ENCODE measurements at regions not wholly inside any gene's neighbourhood (a gene's known extent, or its start where the extent isn't known, plus 50 kb on each side); places are given as distances from the start of the nearest gene placed in this dataset.

GRCh38 chr4:119695216-119695615, 66.6 kb upstream of the PDE5A start:
- H3K27me3 ChIP-seq: no peaks in the 10 kb centered on the region
- no peak for TF ChIP-seq CTCF (IDR thresholded peaks at IDR 0.05; ENCODE audit: low read depth, low read length)
- H3K36me3 ChIP-seq: no peaks in the 10 kb centered on the region
- no peaks in the 10 kb centered on the region; the same call in 1 of the 2 replicates for H3K9me3 ChIP-seq
- no peak for DNase-seq
- no peaks in the 10 kb centered on the region for H3K4me1 ChIP-seq
- H3K4me3 ChIP-seq (ENCODE audit: low read depth, low read length): no peak overlapping the region

- H3K27me3 ChIP-seq: no peaks in the 10 kb centered on the region
- DNase-seq: no peak
- H3K9me3 ChIP-seq: no peaks in the 10 kb centered on the region; the same call in 1 of the 2 replicates
- no peak overlapping the region for H3K4me3 ChIP-seq (ENCODE audit: low read depth, low read length)
- TF ChIP-seq CTCF (IDR thresholded peaks at IDR 0.05; ENCODE audit: low read depth, low read length): no peak
- no peaks in the 10 kb centered on the region for H3K36me3 ChIP-seq
- no peaks in the 10 kb centered on the region for H3K4me1 ChIP-seq
These were observed 64.5 kb upstream of the PDE5A start for GRCh38 chr4:119693126-119693525.

GRCh38 chr4:119692001-119692400, 63.4 kb upstream of the PDE5A start:
- H3K27me3 ChIP-seq: no peaks in the 10 kb centered on the region
- no peak overlapping the region for H3K4me3 ChIP-seq (ENCODE audit: low read depth, low read length)
- H3K9me3 ChIP-seq: no peaks in the 10 kb centered on the region; the same call in 1 of the 2 replicates
- TF ChIP-seq CTCF (IDR thresholded peaks at IDR 0.05; ENCODE audit: low read depth, low read length): no peak
- no peak for DNase-seq
- no peaks in the 10 kb centered on the region for H3K36me3 ChIP-seq
- no peaks in the 10 kb centered on the region for H3K4me1 ChIP-seq

- Histone ChIP-seq H3K36me3 (no peaks in the 10 kb centered on the region), H3K4me3 (ENCODE audit: low read depth, low read length) (no peak overlapping the region), H3K4me1 (no peaks in the 10 kb centered on the region), H3K27me3 (no peaks in the 10 kb centered on the region), H3K9me3 (no peaks in the 10 kb centered on the region; the same call in 1 of the 2 replicates)
- DNase-seq: no peak
- no peak for TF ChIP-seq CTCF (IDR thresholded peaks at IDR 0.05; ENCODE audit: low read depth, low read length)
These were observed 62.3 kb upstream of the PDE5A start for GRCh38 chr4:119690871-119691270.

- H3K9me3 ChIP-seq: no peaks in the 10 kb centered on the region; the same call in 1 of the 2 replicates
- DNase-seq: no peak
- no peak for TF ChIP-seq CTCF (IDR thresholded peaks at IDR 0.05; ENCODE audit: low read depth, low read length)
These were observed 59.8 kb upstream of the PDE5A start for GRCh38 chr4:119688446-119688845.

GRCh38 chr4:119684463-119684862, 55.9 kb upstream of the PDE5A start:
- H3K4me3 ChIP-seq (ENCODE audit: low read depth, low read length): no peak overlapping the region
- H3K4me1 ChIP-seq: no peaks in the 10 kb centered on the region
- H3K9me3 ChIP-seq: no peaks in the 10 kb centered on the region
- no peak for TF ChIP-seq CTCF (IDR thresholded peaks at IDR 0.05; ENCODE audit: low read depth, low read length)
- DNase-seq: no peak
- H3K27me3 ChIP-seq: no peaks in the 10 kb centered on the region
- no peaks in the 10 kb centered on the region for H3K36me3 ChIP-seq

More at GRCh38 chr4:119688446-119688845, 59.8 kb upstream of the PDE5A start:
- Histone ChIP-seq H3K4me1 (no peaks in the 10 kb centered on the region), H3K36me3 (no peaks in the 10 kb centered on the region), H3K27me3 (no peaks in the 10 kb centered on the region), H3K4me3 (ENCODE audit: low read depth, low read length) (no peak overlapping the region)
